ENCODE measurements at regions not wholly inside any gene's neighbourhood (a gene's known extent, or its start where the extent isn't known, plus 50 kb on each side); places are given as distances from the start of the nearest gene placed in this dataset.

GRCh38 chr18:77862066-77862757, 612.6 kb downstream of the GALR1 start:
- no peak for DNase-seq

GRCh38 chr18:77865853-77866252, 616.2 kb downstream of the GALR1 start:
- no peak for DNase-seq

- no peak for DNase-seq
Measured at GRCh38 chr18:77866351-77866750, 616.7 kb downstream of the GALR1 start.

GRCh38 chr18:77870199-77870598, 620.6 kb downstream of the GALR1 start:
- DNase-seq = no peak

- no peak for DNase-seq
Measured at GRCh38 chr18:77870894-77871293, 621.2 kb downstream of the GALR1 start.

GRCh38 chr18:77872166-77872565, 622.5 kb downstream of the GALR1 start:
- no peak for DNase-seq

- DNase-seq = no peak
Measured at GRCh38 chr18:77876319-77876865, 626.7 kb downstream of the GALR1 start.

GRCh38 chr18:77879829-77880228, 630.2 kb downstream of the GALR1 start:
- DNase-seq = no peak

GRCh38 chr18:77884454-77884853, 634.8 kb downstream of the GALR1 start:
- no peak for DNase-seq

GRCh38 chr18:77894060-77894459, 644.4 kb downstream of the GALR1 start:
- DNase-seq = no peak

GRCh38 chr18:77895250-77895649, 645.6 kb downstream of the GALR1 start:
- DNase-seq = no peak

GRCh38 chr18:77896586-77897252, 647.1 kb downstream of the GALR1 start:
- DNase-seq = no peak

- no peak for DNase-seq
Measured at GRCh38 chr18:77897606-77898005, 648.0 kb downstream of the GALR1 start.

- peak; percentile 38 for DNase-seq
Measured at GRCh38 chr18:77899972-77900754, 650.5 kb downstream of the GALR1 start.

GRCh38 chr18:77905011-77905410, 655.4 kb downstream of the GALR1 start:
- DNase-seq = no peak

GRCh38 chr18:77905449-77906055, 655.9 kb downstream of the GALR1 start:
- no peak for DNase-seq

- no peak for DNase-seq
Measured at GRCh38 chr18:77906103-77906892, 656.6 kb downstream of the GALR1 start.

- no peak for DNase-seq
Measured at GRCh38 chr18:77910347-77910746, 660.7 kb downstream of the GALR1 start.

- no peak for DNase-seq
Measured at GRCh38 chr18:77911971-77912605, 662.4 kb downstream of the GALR1 start.

- no peak for DNase-seq
Measured at GRCh38 chr18:77918730-77919129, 669.1 kb downstream of the GALR1 start.

GRCh38 chr18:77919923-77920322, 670.3 kb downstream of the GALR1 start:
- DNase-seq = no peak

GRCh38 chr18:77935342-77935741, 685.7 kb downstream of the GALR1 start:
- no peak for DNase-seq
